Germinal center (tissue), 1 donor: ENCODE measurements at regions not wholly inside any gene's neighbourhood (a gene's known extent, or its start where the extent isn't known, plus 50 kb on each side); places are given as distances from the start of the nearest gene placed in this dataset.
"Not testable (repeated sequence)": the region's sequence is repeated elsewhere in the genome, so short reads cannot be mapped to it uniquely, and the experiment has no call there.

ENCODE experiments used
- DNase-seq: peaks from one replicate; pipeline ENCODE4 v3.0.0; 2012; ENCODE audit warnings: mixed read lengths, low spot score

DNA sequence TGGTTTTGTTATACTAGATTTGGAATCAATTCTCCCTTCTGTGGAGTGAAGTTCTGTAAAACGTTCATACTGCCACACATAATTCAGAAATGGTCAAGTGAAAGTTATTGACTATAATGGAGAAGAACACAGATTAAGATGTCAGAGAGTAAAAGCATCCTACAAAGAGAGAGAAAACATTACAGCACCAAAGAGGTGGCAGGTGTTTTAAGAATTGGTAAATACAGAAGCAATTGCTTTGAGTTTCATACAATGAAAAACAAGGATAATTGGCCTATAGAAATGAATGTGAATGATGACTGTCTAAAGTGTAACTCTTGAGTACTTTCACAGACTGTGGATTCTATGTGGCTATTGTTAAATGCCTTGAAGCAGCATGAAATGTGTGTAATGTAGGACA, 435.6 kb upstream of the SMIM31 start:
- DNase-seq, result no peak

- DNase-seq, result no peak
These were observed 434.2 kb upstream of the SMIM31 start for GRCh38 chr4:164319688-164320087.

DNA sequence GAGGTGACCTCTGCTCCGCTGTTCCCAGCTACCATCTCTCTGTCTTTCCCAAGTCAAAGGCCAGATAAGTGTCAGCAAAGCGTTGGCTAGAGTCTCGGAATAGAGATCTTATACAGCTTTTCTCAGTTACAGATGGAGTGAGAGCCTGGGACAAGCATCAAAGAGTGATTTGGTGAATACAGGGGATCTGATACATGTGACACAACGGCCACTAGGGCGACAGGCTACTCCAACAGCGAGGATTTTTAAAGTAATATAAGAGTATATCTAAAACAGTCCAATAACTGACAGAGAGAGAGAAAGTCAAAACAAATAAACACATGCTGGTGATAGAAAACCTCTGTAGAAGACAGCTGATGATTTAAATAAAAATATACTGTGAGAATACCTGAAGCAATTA, 433.1 kb upstream of the SMIM31 start:
- no peak for DNase-seq

GRCh38 chr4:164326056-164326455, 427.9 kb upstream of the SMIM31 start:
- DNase-seq, result no peak

GRCh38 chr4:164337219-164337944, 416.5 kb upstream of the SMIM31 start:
- DNase-seq, result no peak

GRCh38 chr4:164343472-164343976, 410.4 kb upstream of the SMIM31 start:
- DNase-seq, result no peak

DNA sequence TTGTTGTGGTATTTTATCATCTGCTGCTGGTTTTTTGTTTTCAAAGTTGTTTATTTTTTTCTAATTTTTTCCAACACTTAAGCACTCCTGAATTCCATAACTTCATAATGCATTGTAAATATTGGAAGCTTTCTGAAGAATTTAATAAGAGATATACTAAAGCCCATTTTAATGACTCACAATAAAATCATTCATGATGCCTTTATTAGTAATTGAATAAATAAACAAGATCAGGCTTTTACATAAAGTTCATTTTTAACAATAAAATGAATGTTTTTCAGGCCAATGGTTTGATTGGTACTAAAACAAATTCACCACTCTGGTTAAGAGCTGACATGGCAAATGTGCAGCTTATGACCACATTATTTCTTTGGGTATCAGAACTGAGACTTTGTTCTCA, 408.2 kb upstream of the SMIM31 start:
- no peak for DNase-seq

DNA sequence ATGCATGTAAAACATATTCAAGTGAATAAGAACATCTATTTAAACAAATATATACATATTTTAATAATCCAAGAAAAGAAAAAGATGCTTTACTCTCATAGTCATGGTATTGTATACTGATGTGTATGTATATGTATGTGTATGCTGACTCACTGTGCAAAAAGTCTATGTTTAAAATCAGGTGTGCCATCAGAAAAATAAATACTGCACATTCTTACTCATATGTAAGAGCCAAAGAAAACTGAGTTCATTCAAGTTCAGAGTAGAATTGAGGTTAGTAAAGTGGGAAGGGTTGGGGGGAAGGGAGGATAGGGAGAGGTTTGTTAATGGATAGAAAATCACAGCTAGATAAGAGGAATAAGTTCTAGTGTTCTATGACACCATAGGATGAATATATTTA, 403.9 kb upstream of the SMIM31 start:
- no peak for DNase-seq

GRCh38 chr4:164350716-164351115, 403.2 kb upstream of the SMIM31 start:
- DNase-seq, result not testable (repeated sequence)

DNA sequence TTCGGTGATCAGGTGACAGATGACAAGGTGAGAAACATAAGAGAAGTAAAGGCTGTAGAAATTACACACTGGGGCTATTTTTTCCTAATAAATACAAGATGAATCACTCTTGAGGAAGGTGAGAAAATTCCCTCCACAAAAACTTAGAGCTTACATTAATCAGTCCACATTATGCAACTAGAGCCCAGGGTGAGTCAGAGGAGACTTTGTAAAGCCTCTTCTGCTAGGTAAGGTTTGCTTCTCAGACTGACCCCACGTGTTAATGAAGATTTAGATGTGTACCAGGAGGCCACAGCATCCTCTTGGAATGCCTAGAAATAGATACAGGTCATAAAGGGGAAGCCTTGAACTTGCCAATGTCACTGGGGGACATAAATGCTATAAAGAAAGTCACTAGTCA, 396.0 kb upstream of the SMIM31 start:
- DNase-seq, result no peak

- DNase-seq, result no peak
These were observed 395.5 kb upstream of the SMIM31 start for GRCh38 chr4:164358400-164358799.

- no peak for DNase-seq
These were observed 394.1 kb upstream of the SMIM31 start for GRCh38 chr4:164359881-164360280.

- DNase-seq, result no peak
These were observed 385.0 kb upstream of the SMIM31 start for GRCh38 chr4:164368894-164369293.

- DNase-seq, result no peak
These were observed 380.9 kb upstream of the SMIM31 start for GRCh38 chr4:164373021-164373420.

- DNase-seq, result no peak
These were observed 376.7 kb upstream of the SMIM31 start for GRCh38 chr4:164377277-164377676.

GRCh38 chr4:164378361-164378760, 375.6 kb upstream of the SMIM31 start:
- DNase-seq, result no peak

DNA sequence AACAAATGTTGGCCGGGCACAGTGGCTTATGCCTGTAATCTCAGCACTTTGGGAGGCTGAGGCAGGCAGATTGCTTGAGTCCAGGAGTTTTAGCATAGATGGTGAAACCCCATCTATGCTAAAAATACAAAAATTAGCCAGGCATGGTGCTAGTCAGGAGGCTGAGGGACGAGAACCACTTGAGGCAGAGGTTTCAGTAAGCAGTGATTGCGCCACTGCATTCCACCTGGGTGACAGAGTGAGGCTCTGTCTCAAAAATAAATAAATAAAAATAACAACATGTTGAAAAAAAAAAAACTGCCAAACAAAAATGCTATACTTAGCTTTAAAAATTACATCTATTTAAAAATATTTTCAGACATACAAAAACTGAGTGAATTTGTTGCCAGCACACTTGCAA, 374.2 kb upstream of the SMIM31 start:
- DNase-seq, result no peak

GRCh38 chr4:164381859-164382258, 372.1 kb upstream of the SMIM31 start:
- no peak for DNase-seq

- no peak for DNase-seq
These were observed 370.9 kb upstream of the SMIM31 start for GRCh38 chr4:164383058-164383357.

- no peak for DNase-seq
These were observed 370.3 kb upstream of the SMIM31 start for GRCh38 chr4:164383358-164384220.

DNA sequence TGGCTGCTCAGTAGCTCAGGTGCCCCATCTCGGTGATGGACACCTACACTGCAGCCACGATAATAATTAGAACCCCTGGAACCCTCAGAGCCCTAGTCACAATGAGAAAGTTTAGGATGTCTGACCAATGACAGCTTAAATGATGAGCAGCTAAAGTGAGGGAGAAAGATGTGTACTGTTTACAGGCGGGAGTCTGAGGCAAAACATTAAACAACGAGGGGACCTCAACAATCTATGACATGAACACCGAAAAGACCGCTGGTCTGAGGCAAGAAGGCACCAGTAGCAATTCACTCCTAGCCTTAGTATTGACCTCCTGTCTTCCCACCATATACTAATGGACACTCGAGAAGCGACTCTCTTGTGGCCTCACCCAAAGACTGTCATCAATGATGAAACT, 369.5 kb upstream of the SMIM31 start:
- DNase-seq, result no peak

DNA sequence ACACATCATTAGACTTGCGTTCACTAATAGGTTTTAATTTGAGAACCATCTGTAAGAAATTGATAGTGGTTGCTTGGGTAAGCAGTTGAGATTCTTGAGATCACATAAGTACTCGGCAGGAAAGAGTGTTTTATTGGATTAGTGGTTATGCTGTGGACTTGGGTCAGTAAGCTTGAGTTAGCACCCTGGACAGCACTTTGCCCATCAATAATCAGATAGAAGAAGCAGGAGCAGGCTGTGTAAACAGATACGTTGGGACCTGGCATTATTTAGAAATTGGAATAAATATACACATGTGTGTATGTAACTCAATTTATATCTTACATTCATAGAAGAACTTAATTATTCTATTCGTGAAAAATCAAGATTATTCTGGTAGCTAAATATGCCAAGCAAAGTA, 357.5 kb upstream of the SMIM31 start:
- no peak for DNase-seq

GRCh38 chr4:164402554-164402953, 351.4 kb upstream of the SMIM31 start:
- no peak for DNase-seq

- no peak for DNase-seq
These were observed 348.2 kb upstream of the SMIM31 start for GRCh38 chr4:164405774-164406173.
